Progenitor cell of endocrine pancreas (in vitro differentiated cells): ENCODE measurements at regions not wholly inside any gene's neighbourhood (a gene's known extent, or its start where the extent isn't known, plus 50 kb on each side); places are given as distances from the start of the nearest gene placed in this dataset.

Source experiments
- DNase-seq: peaks from one replicate; pipeline ENCODE4 v3.0.0; 2021; ENCODE audit warnings: low spot score; ENCODE audit not compliant: unreplicated experiment
- H3K27ac Mint-ChIP-seq: 2 replicates; pipeline ENCODE4 v1.8.0; 2021; ENCODE audit warnings: mild to moderate bottlenecking, moderate library complexity, mixed read lengths
- H3K27me3 Mint-ChIP-seq: 2 replicates; pipeline ENCODE4 v1.8.0; 2021; ENCODE audit warnings: mixed read lengths
- H3K36me3 Mint-ChIP-seq: 2 replicates; pipeline ENCODE4 v1.8.0; 2022; ENCODE audit warnings: mixed read lengths; ENCODE audit not compliant: insufficient read depth
- H3K4me1 Mint-ChIP-seq: 2 replicates; pipeline ENCODE4 v1.8.0; 2021; ENCODE audit warnings: low read depth, mixed read lengths
- H3K4me3 Mint-ChIP-seq: 2 replicates; pipeline ENCODE4 v1.8.0; 2021; ENCODE audit warnings: low read depth, mild to moderate bottlenecking, moderate library complexity, mixed read lengths
- H3K9me3 Mint-ChIP-seq: 2 replicates; pipeline ENCODE4 v1.8.0; 2021; ENCODE audit warnings: low read depth, mixed read lengths
- CTCF ChIP-seq: fragments of 200-600 bp; sonication (generic); IDR thresholded peaks from one replicate; pipeline ENCODE4 v1.5.0; 2021; ENCODE audit warnings: antibody characterized with exemption, mild to moderate bottlenecking; ENCODE audit not compliant: unreplicated experiment

- no peak overlapping the region for H3K4me3 Mint-ChIP-seq
- no peaks in the 10 kb centered on the region for H3K9me3 Mint-ChIP-seq
- H3K4me1 Mint-ChIP-seq = peaks cover 35% of the 10 kb centered on the region
- H3K36me3 Mint-ChIP-seq = peaks cover 8% of the 10 kb centered on the region
- no peak for TF ChIP-seq CTCF
- peak overlapping the region; percentile 31 for H3K27ac Mint-ChIP-seq
- H3K27me3 Mint-ChIP-seq = no peaks in the 10 kb centered on the region
- no peak for DNase-seq
Observed at GRCh38 chr17:72425794-72426168, 305.0 kb downstream of the SOX9 start.

GRCh38 chr17:72426321-72426720, 305.5 kb downstream of the SOX9 start:
- Mint-ChIP-seq H3K36me3 (peaks cover 8% of the 10 kb centered on the region), H3K27me3 (no peaks in the 10 kb centered on the region), H3K4me3 (no peak overlapping the region), H3K9me3 (no peaks in the 10 kb centered on the region), H3K27ac (no peak overlapping the region), H3K4me1 (peaks cover 30% of the 10 kb centered on the region)
- DNase-seq = no peak
- no peak for TF ChIP-seq CTCF

GRCh38 chr17:72426948-72427760, 306.3 kb downstream of the SOX9 start:
- H3K27ac Mint-ChIP-seq = no peak overlapping the region
- peaks cover 26% of the 10 kb centered on the region for H3K4me1 Mint-ChIP-seq
- no peaks in the 10 kb centered on the region for H3K9me3 Mint-ChIP-seq

GRCh38 chr17:72427761-72428109, 306.9 kb downstream of the SOX9 start:
- peaks cover 8% of the 10 kb centered on the region for H3K36me3 Mint-ChIP-seq
- no peak for TF ChIP-seq CTCF
- H3K27me3 Mint-ChIP-seq = no peaks in the 10 kb centered on the region
- H3K4me1 Mint-ChIP-seq = peaks cover 28% of the 10 kb centered on the region
- no peaks in the 10 kb centered on the region for H3K9me3 Mint-ChIP-seq
- no peak for DNase-seq
- H3K4me3 Mint-ChIP-seq = no peak overlapping the region
- no peak overlapping the region for H3K27ac Mint-ChIP-seq

More at GRCh38 chr17:72426948-72427760, 306.3 kb downstream of the SOX9 start:
- Mint-ChIP-seq H3K27me3 (no peaks in the 10 kb centered on the region), H3K4me3 (no peak overlapping the region), H3K36me3 (peaks cover 8% of the 10 kb centered on the region)
- no peak for DNase-seq
- TF ChIP-seq CTCF = no peak

GRCh38 chr17:72429066-72429638, 308.3 kb downstream of the SOX9 start:
- Mint-ChIP-seq H3K27ac (no peak overlapping the region), H3K9me3 (no peaks in the 10 kb centered on the region), H3K4me3 (no peak overlapping the region), H3K36me3 (peaks cover 8% of the 10 kb centered on the region), H3K27me3 (no peaks in the 10 kb centered on the region), H3K4me1 (peaks cover 31% of the 10 kb centered on the region)
- TF ChIP-seq CTCF = no peak
- no peak for DNase-seq
